ENCODE measurements at regions not wholly inside any gene's neighbourhood (a gene's known extent, or its start where the extent isn't known, plus 50 kb on each side); places are given as distances from the start of the nearest gene placed in this dataset.
A peak's percentile ranks its signal among the peaks of the same experiment; 100 is the strongest.

GRCh38 chr15:39364721-39365120 lies 216.2 kb upstream of the THBS1 start:
- Histone ChIP-seq H3K36me3 (ENCODE audit: insufficient read depth, low read length) (no peaks in the 10 kb centered on the region), H3K27me3 (ENCODE audit: insufficient read depth, low read depth, low read length) (no peaks in the 10 kb centered on the region), H3K79me2 (replicated peaks; ENCODE audit: insufficient read depth, low read length) (no peaks in the 10 kb centered on the region), H3K9ac (ENCODE audit: low read length) (no peak overlapping the region), H3F3A (ENCODE audit: insufficient read depth, low read length, poor library complexity, severe bottlenecking) (no peaks in the 10 kb centered on the region), H3K9me3 (ENCODE audit: low read length) (no peaks in the 10 kb centered on the region), H3K27ac (ENCODE audit: low read length) (no peak overlapping the region), H2AFZ (ENCODE audit: low read depth, low read length) (no peak overlapping the region), H3K9me2 (ENCODE audit: insufficient read depth, low read length) (no peaks in the 10 kb centered on the region), H3K4me2 (ENCODE audit: low read length) (no peak overlapping the region), H4K20me1 (ENCODE audit: insufficient read depth) (no peaks in the 10 kb centered on the region), H3K4me3 (ENCODE audit: low read length) (no peak overlapping the region)
- TF ChIP-seq MXI1 (conservative IDR thresholded peaks at IDR 0.05; ENCODE audit: poor library complexity, severe bottlenecking) (no peak), POLR2AphosphoS5 (IDR thresholded peaks at IDR 0.05) (no peak), CTCF (IDR thresholded peaks at IDR 0.05; ENCODE audit: poor library complexity, severe bottlenecking) (no peak), EZH2 (IDR thresholded peaks at IDR 0.05; ENCODE audit: borderline replicate concordance, insufficient read depth, low read length, poor library complexity, severe bottlenecking) (no peak), SMC3 (conservative IDR thresholded peaks at IDR 0.05; ENCODE audit: poor library complexity) (no peak), TAF1 (IDR thresholded peaks at IDR 0.05; ENCODE audit: low read depth) (no peak), EP300 (conservative IDR thresholded peaks at IDR 0.05; ENCODE audit: poor library complexity, severe bottlenecking) (no peak)
- TF ChIP-seq, protein P1, sequence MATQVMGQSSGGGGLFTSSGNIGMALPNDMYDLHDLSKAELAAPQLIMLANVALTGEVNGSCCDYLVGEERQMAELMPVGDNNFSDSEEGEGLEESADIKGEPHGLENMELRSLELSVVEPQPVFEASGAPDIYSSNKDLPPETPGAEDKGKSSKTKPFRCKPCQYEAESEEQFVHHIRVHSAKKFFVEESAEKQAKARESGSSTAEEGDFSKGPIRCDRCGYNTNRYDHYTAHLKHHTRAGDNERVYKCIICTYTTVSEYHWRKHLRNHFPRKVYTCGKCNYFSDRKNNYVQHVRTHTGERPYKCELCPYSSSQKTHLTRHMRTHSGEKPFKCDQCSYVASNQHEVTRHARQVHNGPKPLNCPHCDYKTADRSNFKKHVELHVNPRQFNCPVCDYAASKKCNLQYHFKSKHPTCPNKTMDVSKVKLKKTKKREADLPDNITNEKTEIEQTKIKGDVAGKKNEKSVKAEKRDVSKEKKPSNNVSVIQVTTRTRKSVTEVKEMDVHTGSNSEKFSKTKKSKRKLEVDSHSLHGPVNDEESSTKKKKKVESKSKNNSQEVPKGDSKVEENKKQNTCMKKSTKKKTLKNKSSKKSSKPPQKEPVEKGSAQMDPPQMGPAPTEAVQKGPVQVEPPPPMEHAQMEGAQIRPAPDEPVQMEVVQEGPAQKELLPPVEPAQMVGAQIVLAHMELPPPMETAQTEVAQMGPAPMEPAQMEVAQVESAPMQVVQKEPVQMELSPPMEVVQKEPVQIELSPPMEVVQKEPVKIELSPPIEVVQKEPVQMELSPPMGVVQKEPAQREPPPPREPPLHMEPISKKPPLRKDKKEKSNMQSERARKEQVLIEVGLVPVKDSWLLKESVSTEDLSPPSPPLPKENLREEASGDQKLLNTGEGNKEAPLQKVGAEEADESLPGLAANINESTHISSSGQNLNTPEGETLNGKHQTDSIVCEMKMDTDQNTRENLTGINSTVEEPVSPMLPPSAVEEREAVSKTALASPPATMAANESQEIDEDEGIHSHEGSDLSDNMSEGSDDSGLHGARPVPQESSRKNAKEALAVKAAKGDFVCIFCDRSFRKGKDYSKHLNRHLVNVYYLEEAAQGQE (IDR thresholded peaks at IDR 0.05; ENCODE audit: borderline replicate concordance): no peak

GRCh38 chr15:39365161-39365560 lies 215.7 kb upstream of the THBS1 start:
- Histone ChIP-seq H3F3A (ENCODE audit: insufficient read depth, low read length, poor library complexity, severe bottlenecking) (no peaks in the 10 kb centered on the region), H4K20me1 (ENCODE audit: insufficient read depth) (no peaks in the 10 kb centered on the region), H3K27me3 (ENCODE audit: insufficient read depth, low read depth, low read length) (no peaks in the 10 kb centered on the region), H3K9me3 (ENCODE audit: low read length) (no peaks in the 10 kb centered on the region), H3K36me3 (ENCODE audit: insufficient read depth, low read length) (no peaks in the 10 kb centered on the region), H3K9ac (ENCODE audit: low read length) (no peak overlapping the region), H3K27ac (ENCODE audit: low read length) (no peak overlapping the region), H3K4me2 (ENCODE audit: low read length) (no peak overlapping the region), H3K9me2 (ENCODE audit: insufficient read depth, low read length) (no peaks in the 10 kb centered on the region), H3K4me3 (ENCODE audit: low read length) (no peak overlapping the region), H2AFZ (ENCODE audit: low read depth, low read length) (no peak overlapping the region), H3K79me2 (replicated peaks; ENCODE audit: insufficient read depth, low read length) (no peaks in the 10 kb centered on the region)
- no peak for TF ChIP-seq SMC3 (conservative IDR thresholded peaks at IDR 0.05; ENCODE audit: poor library complexity)
- TF ChIP-seq, protein P1 (IDR thresholded peaks at IDR 0.05; ENCODE audit: borderline replicate concordance): peak; percentile 97
- peak; percentile 70 for TF ChIP-seq POLR2AphosphoS5 (IDR thresholded peaks at IDR 0.05)
